ENCODE measurements at regions not wholly inside any gene's neighbourhood (a gene's known extent, or its start where the extent isn't known, plus 50 kb on each side); places are given as distances from the start of the nearest gene placed in this dataset.
"Not testable (repeated sequence)": the region's sequence is repeated elsewhere in the genome, so short reads cannot be mapped to it uniquely, and the experiment has no call there.

DNA sequence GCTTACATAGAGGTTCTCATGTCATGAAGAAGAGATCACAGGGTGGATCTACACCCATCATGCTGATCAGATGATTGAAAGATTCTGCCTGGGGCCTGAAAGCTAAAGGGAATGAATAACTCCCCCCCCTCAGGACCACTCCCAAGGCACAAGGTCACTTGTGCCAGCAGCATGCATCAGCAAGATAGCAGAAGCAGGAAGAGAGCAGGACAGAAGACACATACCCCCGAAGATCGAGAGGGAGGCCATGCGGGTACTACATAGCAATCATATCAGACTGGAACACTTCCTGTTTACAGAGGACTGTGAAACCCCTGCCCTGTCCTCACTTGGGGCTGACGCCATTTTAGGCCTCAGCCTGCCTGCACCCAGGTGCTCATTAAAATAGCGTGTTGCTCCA is 143.2 kb upstream of the EDNRB start:
- peaks cover 13% of the 10 kb centered on the region for H3K9me3 ChIP-seq
- H3K4me3 ChIP-seq (ENCODE audit: low read depth, low read length): no peak overlapping the region
- no peaks in the 10 kb centered on the region; the same call in 1 of the 2 replicates for H3K27me3 ChIP-seq (replicated peaks; ENCODE audit: control insufficient read depth, insufficient read depth, low read length)
- intact Hi-C loops (cut with micrococcal nuclease; ENCODE audit: unreplicated experiment): no loop called here
- TF ChIP-seq, protein P1, sequence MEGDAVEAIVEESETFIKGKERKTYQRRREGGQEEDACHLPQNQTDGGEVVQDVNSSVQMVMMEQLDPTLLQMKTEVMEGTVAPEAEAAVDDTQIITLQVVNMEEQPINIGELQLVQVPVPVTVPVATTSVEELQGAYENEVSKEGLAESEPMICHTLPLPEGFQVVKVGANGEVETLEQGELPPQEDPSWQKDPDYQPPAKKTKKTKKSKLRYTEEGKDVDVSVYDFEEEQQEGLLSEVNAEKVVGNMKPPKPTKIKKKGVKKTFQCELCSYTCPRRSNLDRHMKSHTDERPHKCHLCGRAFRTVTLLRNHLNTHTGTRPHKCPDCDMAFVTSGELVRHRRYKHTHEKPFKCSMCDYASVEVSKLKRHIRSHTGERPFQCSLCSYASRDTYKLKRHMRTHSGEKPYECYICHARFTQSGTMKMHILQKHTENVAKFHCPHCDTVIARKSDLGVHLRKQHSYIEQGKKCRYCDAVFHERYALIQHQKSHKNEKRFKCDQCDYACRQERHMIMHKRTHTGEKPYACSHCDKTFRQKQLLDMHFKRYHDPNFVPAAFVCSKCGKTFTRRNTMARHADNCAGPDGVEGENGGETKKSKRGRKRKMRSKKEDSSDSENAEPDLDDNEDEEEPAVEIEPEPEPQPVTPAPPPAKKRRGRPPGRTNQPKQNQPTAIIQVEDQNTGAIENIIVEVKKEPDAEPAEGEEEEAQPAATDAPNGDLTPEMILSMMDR (IDR thresholded peaks at IDR 0.05; ENCODE audit: insufficient read depth in 1 of 2, low read depth in 1 of 2, low read length in 1 of 2, severe bottlenecking in 1 of 2, unreplicated experiment in 1 of 2): no peak
- Mint-ChIP-seq H3K27me3 (ENCODE audit: insufficient read depth, unreplicated experiment) (peaks cover under 1% of the 10 kb centered on the region), H3K27ac (ENCODE audit: unreplicated experiment) (no peak overlapping the region), H3K4me1 (ENCODE audit: low read depth, unreplicated experiment) (peaks cover under 1% of the 10 kb centered on the region), H3K36me3 (ENCODE audit: insufficient read depth, unreplicated experiment) (no peaks in the 10 kb centered on the region), H3K4me3 (ENCODE audit: unreplicated experiment) (no peak overlapping the region), H3K9me3 (ENCODE audit: unreplicated experiment) (peaks cover 14% of the 10 kb centered on the region)
- H3K36me3 ChIP-seq (ENCODE audit: control insufficient read depth, insufficient read depth, low read length): no peaks in the 10 kb centered on the region
- 0 out of 2 replicates have a peak, but pooled peaks cover 1% of the 10 kb centered on the region for H3K4me1 ChIP-seq
- no peak for DNase-seq
- BruUV-seq (replicated peaks): no TSS peak
- ChIA-PET POLR2A (no interaction called here), CTCF (no interaction called here)

DNA sequence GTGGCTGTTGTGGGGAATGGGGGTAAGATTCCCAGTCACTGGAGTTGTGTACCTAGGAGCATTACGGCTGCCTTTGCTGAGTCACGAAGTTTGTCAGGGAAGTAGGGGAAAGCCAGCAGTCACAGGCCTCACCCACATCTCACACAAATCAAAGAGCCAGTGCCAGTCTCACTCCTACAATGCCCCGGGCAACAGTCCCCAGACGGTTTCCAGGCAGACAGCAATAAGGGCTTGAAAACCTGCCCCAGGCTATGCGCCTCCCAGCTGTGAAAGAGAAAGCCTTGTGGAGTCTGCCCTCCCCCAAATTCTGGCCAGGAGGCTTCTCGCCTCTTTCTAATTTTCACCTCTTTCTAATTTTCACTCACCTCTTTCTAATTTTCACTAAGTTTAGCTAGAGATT is 142.3 kb upstream of the EDNRB start:
- Mint-ChIP-seq H3K27ac (ENCODE audit: unreplicated experiment) (no peak overlapping the region), H3K4me1 (ENCODE audit: low read depth, unreplicated experiment) (no peaks in the 10 kb centered on the region), H3K36me3 (ENCODE audit: insufficient read depth, unreplicated experiment) (no peaks in the 10 kb centered on the region), H3K4me3 (ENCODE audit: unreplicated experiment) (no peak overlapping the region), H3K27me3 (ENCODE audit: insufficient read depth, unreplicated experiment) (no peaks in the 10 kb centered on the region), H3K9me3 (ENCODE audit: unreplicated experiment) (peaks cover 22% of the 10 kb centered on the region)
- TF ChIP-seq, protein P1 (IDR thresholded peaks at IDR 0.05; ENCODE audit: insufficient read depth in 1 of 2, low read depth in 1 of 2, low read length in 1 of 2, severe bottlenecking in 1 of 2, unreplicated experiment in 1 of 2): no peak
- POLR2A ChIA-PET: no interaction called here
- DNase-seq: no peak
- intact Hi-C loops (cut with micrococcal nuclease; ENCODE audit: unreplicated experiment): no loop called here
- no peaks in the 10 kb centered on the region; the same call in 1 of the 2 replicates for H3K27me3 ChIP-seq (replicated peaks; ENCODE audit: control insufficient read depth, insufficient read depth, low read length)
- no TSS peak for BruUV-seq (replicated peaks)
- no peaks in the 10 kb centered on the region for H3K36me3 ChIP-seq (ENCODE audit: control insufficient read depth, insufficient read depth, low read length)
- CTCF ChIA-PET: no interaction called here
- H3K9me3 ChIP-seq: peaks cover 22% of the 10 kb centered on the region
- H3K4me1 ChIP-seq: no peaks in the 10 kb centered on the region
- no peak overlapping the region for H3K4me3 ChIP-seq (ENCODE audit: low read depth, low read length)

DNA sequence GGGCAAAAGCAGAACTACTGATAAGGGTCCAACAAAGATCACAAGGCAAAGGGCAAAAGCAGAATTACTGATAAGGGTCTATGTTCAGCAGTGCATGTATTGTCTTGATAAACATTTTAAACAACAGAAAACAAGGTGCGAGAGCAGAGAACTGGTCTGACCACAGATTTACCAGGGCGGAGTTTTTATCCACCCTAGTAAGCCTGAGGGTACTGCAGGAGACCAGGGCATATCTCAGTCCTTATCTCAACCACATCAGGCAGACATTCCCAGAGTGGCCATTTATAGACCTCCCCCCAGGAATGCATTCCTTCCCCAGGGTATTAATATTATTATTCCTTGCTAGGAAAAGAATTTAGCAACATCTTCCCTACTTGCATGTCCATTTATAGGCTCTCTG is 138.2 kb upstream of the EDNRB start:
- BruUV-seq (replicated peaks); CTCF ChIA-PET; H3K4me1 ChIP-seq; intact Hi-C loops (cut with micrococcal nuclease; ENCODE audit: unreplicated experiment); H3K4me3 ChIP-seq (ENCODE audit: low read depth, low read length); H3K27me3 ChIP-seq (replicated peaks; ENCODE audit: control insufficient read depth, insufficient read depth, low read length); H3K4me1 Mint-ChIP-seq (ENCODE audit: low read depth, unreplicated experiment); POLR2A ChIA-PET; H3K36me3 ChIP-seq (ENCODE audit: control insufficient read depth, insufficient read depth, low read length); H3K27me3 Mint-ChIP-seq (ENCODE audit: insufficient read depth, unreplicated experiment); H3K4me3 Mint-ChIP-seq (ENCODE audit: unreplicated experiment); H3K36me3 Mint-ChIP-seq (ENCODE audit: insufficient read depth, unreplicated experiment); H3K27ac Mint-ChIP-seq (ENCODE audit: unreplicated experiment): not testable (repeated sequence)
- peak in 1 of 2 experiments; percentile 8 for DNase-seq
- peaks cover 22% of the 10 kb centered on the region for H3K9me3 ChIP-seq
- peaks cover 23% of the 10 kb centered on the region for H3K9me3 Mint-ChIP-seq (ENCODE audit: unreplicated experiment)

DNA sequence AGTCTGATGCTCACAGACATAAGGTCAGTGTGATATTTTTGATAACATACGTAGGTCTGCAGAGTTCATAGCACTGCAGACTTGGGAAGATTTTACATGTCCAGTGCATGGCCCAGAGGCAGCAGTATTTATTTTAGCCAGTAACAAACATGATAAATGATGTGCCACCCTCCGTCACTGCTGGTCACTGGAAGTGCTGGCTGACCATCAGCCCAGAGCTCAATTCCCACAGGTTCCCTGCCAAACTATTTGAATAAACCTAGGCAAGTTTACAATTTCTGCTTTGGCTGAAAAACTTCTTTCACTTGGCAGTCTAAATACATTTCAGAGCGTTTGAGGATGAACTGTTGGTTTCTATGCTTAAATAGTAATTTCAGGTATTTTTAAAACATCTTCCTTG is 135.5 kb upstream of the EDNRB start:
- CTCF ChIA-PET: no interaction called here
- TF ChIP-seq, protein P1 (IDR thresholded peaks at IDR 0.05; ENCODE audit: insufficient read depth in 1 of 2, low read depth in 1 of 2, low read length in 1 of 2, severe bottlenecking in 1 of 2, unreplicated experiment in 1 of 2): no peak
- no TSS peak for BruUV-seq (replicated peaks)
- Histone ChIP-seq H3K36me3 (ENCODE audit: control insufficient read depth, insufficient read depth, low read length) (no peaks in the 10 kb centered on the region), H3K9me3 (peaks cover 22% of the 10 kb centered on the region), H3K4me1 (no peaks in the 10 kb centered on the region), H3K4me3 (ENCODE audit: low read depth, low read length) (no peak overlapping the region), H3K27me3 (replicated peaks; ENCODE audit: control insufficient read depth, insufficient read depth, low read length) (no peaks in the 10 kb centered on the region)
- peaks cover 13% of the 10 kb centered on the region for H3K9me3 Mint-ChIP-seq (ENCODE audit: unreplicated experiment)
- no peak overlapping the region for H3K4me3 Mint-ChIP-seq (ENCODE audit: unreplicated experiment)
- peaks cover 3% of the 10 kb centered on the region for H3K27me3 Mint-ChIP-seq (ENCODE audit: insufficient read depth, unreplicated experiment)
- no peak for DNase-seq
- intact Hi-C loops (cut with micrococcal nuclease; ENCODE audit: unreplicated experiment): no loop called here
- no peaks in the 10 kb centered on the region for H3K36me3 Mint-ChIP-seq (ENCODE audit: insufficient read depth, unreplicated experiment)
- no peaks in the 10 kb centered on the region for H3K4me1 Mint-ChIP-seq (ENCODE audit: low read depth, unreplicated experiment)
- H3K27ac Mint-ChIP-seq (ENCODE audit: unreplicated experiment): no peak overlapping the region
- POLR2A ChIA-PET: no interaction called here
